GM21737 (cell line): ENCODE measurements at regions not wholly inside any gene's neighbourhood (a gene's known extent, or its start where the extent isn't known, plus 50 kb on each side); places are given as distances from the start of the nearest gene placed in this dataset.
"Not testable (repeated sequence)": the region's sequence is repeated elsewhere in the genome, so short reads cannot be mapped to it uniquely, and the experiment has no call there.

Source experiments
- ATAC-seq: cut with Tn5 transposase; IDR thresholded peaks from one replicate; pipeline ENCODE4 v1.9.1; 2021; ENCODE audit warnings: mild to moderate bottlenecking, moderate library complexity; ENCODE audit not compliant: unreplicated experiment

DNA sequence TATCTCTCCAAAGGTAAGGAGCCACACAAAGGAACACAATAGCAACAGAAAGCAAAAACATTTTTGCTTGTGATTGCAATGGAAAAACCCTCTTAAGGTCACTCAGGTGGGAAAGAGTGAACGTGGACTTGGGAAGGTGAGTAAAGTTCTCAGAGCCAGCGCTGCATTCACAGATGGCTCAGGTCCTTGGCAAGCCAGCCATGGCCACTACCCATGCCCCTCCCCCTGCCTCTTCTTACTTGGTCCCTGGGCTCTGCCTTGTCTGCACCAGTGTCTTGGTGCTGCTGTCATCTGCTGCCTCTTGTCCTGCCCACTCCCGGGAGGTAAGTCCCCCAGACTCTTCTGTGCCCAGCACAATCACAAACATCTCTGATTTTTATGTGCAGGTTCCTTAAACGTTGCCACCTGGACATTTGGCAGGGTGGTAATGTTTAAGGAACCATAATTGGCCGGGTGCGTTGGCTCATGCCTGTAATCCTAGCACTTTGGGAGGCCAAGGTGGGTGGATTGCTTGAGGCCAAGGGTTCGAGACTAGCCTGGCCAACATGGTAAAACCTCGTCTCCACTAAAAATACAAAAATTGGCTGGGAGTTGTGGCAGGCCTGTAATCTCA, 74.6 kb downstream of the FEM1C start:
- ATAC-seq = no peak

DNA sequence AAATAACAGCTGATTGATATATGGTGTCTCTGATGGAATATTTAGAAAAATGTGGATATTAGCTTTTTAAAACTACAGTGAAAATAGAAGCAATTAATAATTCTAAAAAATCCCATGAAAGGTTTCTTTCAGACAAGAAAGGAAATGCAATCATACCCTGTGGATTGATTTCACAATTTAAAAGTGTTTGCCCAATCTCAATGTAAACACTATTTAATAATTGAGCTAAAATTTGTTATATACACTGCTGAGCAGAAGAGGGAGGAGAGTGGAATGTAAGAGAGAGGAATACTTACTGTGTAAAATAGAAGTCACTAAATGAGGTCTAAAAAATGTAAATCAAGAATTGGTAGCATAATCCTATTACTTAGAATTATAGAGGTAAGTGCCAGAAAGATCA, 76.9 kb downstream of the FEM1C start:
- no peak for ATAC-seq

- ATAC-seq = no peak
Measured at GRCh38 chr5:115465431-115465830, 79.1 kb downstream of the FEM1C start.

GRCh38 chr5:115463983-115464382, 80.6 kb downstream of the FEM1C start:
- ATAC-seq = no peak

- ATAC-seq = no peak
Measured at GRCh38 chr5:115461506-115462290, 82.9 kb downstream of the FEM1C start.

DNA sequence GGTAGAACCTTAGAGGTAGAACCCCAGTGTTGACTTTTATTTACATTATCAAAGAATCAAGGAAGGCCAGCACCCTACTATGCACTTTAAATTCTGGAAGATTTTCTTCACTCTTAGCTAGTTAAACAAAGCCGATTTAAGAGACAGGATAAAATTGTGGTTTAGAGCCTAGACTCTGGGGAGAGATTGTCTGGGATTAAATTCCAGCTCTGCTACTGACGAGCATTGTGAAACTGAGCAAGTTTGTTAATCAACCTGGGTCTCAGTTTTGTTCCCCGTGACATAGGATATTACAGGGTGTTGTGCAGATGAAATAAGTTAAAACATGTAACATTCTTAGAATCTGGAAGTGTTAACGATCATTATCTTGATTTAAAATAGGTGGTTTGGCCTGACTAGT, 83.5 kb downstream of the FEM1C start:
- ATAC-seq = no peak

- peak; percentile 59 for ATAC-seq
Measured at GRCh38 chr5:115460472-115460871, 84.1 kb downstream of the FEM1C start.

- ATAC-seq = no peak
Measured at GRCh38 chr5:115459855-115460341, 84.7 kb downstream of the FEM1C start.

- ATAC-seq = no peak
Measured at GRCh38 chr5:115458416-115458815, 86.2 kb downstream of the FEM1C start.

GRCh38 chr5:115458003-115458409, 86.6 kb downstream of the FEM1C start:
- no peak for ATAC-seq

- ATAC-seq = no peak
Measured at GRCh38 chr5:115457571-115457970, 87.0 kb downstream of the FEM1C start.

DNA sequence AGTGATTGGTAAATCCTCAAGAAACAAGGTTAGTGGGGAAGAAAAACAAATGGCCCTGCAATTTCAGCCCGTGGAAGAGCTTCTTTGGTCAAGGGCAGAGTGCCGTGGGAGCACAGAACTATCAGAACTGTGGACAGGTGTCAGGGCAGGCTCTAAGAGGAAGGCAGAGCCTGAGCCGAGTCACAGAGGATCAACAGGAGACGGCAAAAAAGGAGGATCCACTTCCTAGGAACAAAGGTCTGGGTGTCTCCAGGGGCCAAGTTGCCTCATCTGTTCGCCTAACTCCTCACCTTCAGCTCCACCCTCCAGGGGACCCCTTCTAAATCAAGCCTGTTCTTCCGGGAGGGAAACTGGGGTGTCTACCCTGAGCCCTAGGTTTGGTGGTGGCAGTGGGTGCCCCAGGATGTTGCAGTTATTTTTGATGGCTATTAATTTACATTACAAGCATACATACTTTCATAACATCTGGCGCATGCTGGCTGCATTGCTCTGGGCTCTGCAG, 88.0 kb downstream of the FEM1C start:
- ATAC-seq = no peak

DNA sequence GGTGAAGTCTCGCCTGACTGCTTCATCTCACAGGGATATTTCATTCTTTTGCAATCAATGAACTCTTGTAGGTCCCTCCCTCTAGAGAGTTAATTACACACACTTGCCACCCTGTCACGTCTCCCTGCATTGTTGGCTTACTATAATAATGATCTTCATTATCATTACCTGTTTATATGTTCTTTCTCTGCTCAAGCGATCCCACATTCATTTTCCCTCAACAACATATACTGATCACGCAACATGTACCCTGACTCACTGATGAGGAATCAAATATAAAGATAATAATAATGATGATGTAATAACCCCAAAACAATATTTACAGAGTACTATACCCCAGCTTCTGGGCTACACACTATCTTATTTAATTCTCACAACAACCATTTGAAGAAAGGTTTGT, 88.5 kb downstream of the FEM1C start:
- no peak for ATAC-seq

DNA sequence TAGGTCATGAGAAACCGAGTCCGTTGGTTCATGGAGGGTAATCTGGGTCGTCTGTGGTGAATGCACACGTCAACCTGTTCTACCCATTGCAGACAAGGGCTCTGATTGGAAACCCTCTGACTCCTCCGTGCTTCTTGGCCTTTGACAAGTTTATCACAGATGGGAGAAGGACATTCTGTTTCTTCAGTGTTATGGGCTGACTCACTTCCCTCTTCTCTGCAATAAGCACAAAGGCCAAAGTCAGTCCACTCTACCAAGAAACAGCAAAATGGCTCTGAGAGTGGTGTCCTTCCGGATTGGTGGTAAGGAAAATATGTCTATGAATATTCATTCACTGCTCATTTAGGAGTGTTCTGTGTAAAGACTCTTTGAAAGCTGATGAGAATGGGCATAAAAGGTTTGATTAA, 89.3 kb downstream of the FEM1C start:
- ATAC-seq = no peak

- no peak for ATAC-seq
Measured at GRCh38 chr5:115453391-115454095, 91.0 kb downstream of the FEM1C start.

DNA sequence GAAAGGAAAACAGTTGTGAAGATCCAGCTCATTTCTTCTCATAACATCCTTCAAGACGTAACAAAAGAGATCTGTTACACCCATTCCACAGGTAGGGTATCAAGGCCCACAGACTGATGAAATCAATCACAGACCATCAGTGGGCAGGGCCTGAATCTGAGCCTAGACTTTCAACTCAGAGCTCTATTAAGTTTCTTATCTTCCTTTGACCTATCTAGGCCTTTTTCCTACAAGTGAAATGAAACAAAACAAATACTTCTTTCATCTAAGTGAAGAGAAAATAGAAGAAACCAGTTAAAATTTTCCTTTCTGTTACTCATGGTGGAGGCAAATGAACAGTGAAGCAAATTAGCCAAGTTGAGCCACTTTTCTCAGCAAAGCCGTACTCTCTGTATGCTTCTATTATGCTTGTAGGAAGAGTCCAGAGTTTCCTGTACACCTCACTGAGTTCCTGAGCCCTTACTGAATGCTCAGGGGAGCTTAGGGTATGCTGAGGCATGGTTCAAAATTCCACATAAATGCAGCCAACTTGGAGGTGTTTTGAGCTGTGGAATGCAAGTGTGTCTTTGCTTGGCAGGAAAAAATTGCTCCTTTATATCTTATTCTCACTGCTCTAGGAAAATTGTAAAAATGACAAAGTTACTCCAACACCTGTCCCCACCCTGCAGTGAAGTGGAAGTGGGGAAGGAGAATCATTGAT, 91.9 kb downstream of the FEM1C start:
- ATAC-seq = no peak

- no peak for ATAC-seq
Measured at GRCh38 chr5:115452083-115452482, 92.5 kb downstream of the FEM1C start.

- no peak for ATAC-seq
Measured at GRCh38 chr5:115450741-115451140, 93.8 kb downstream of the FEM1C start.

GRCh38 chr5:115448630-115449029, 95.9 kb downstream of the FEM1C start:
- not testable (repeated sequence) for ATAC-seq

DNA sequence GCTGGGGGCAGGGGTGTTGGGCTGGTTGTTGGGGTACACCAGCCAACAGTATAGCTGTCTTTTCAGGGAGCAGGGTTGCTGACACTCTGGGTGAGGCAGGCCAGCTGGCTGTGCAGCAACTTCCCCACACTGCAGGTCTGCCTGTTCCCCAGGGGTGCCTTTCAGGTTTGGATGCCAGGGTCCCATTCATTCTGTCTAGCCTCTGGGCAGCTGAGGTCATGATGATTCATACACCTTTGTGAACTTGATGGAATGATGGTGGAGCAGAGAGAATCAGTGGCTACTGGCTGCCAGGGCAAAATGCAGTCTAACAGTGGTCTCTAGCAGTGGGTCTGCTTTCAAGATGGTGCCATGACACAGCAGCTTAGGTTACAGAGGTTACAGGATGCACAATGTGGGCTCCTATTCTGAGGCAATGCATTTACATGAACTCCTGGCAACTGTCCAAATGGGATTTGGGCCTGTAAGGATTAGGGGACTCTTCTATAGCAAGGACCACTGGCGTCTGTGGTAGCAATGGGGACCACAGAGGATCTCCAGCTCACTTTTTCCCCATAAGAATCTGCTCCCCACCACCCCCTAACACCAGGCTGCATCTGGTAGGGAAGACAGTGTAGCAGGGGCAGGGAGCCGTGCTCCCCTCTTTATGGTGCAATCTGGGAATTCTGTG, 103.7 kb downstream of the FEM1C start:
- ATAC-seq = no peak
